MV-4-11 (cell line): ENCODE measurements at regions not wholly inside any gene's neighbourhood (a gene's known extent, or its start where the extent isn't known, plus 50 kb on each side); places are given as distances from the start of the nearest gene placed in this dataset.
A peak's percentile ranks its signal among the peaks of the same experiment; 100 is the strongest.

Experiments
- DNase-seq: peaks from one replicate; lab custom pipeline; 2025; lab: John Stamatoyannopoulos, UW

DNA sequence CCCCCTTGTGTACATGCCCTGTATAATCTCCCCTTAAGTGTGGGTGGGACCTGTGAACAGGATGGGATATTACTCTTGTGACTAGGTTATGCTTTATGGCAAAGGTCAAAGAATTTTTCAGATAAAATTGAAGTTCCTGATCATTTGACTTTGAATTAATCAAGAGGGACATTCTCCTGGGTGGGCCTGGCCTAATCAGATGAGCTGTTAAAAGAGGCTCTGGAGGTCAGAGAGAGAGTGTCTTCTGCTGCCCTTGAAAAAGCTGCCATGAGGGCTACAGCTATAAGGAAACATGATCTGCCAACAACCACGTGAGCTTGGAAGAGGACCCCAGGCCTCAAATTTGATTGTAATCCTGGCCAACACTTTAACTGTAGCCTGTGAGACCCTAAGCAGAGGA, 125.6 kb upstream of the CSF3R start:
- no peak for DNase-seq

- no peak for DNase-seq
Measured at GRCh38 chr1:36607263-36607651, 124.5 kb upstream of the CSF3R start.

DNA sequence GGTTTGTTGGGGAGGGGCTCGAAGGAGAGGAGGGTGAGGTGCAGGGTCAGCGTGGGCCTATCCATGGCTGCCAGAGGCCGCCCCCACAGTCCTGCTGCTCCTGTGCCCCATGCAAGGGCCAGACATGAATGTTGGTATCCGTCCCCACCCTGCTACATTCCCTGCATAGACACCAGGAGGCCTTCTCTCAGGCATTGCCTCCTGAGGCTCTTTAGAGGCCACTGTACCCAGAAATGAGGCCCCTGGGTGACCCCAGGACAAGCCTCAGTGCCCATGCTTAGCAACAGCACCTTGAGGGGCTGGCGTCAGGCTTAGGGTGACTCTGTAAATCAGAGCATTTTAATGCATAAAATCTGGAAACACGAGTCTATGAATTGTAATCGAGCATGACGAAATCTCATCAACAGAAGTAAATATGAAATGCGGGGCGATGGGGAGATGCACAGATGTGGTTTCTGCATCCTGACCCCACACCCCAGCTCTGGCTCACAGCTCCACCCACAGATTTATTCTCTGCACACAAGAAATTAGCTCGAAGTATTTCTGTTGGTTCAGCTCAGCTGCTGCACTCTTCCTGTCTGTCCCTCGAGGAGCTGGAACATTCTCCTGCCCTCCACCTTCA, 124.0 kb upstream of the CSF3R start:
- no peak for DNase-seq

GRCh38 chr1:36605942-36606640, 123.4 kb upstream of the CSF3R start:
- DNase-seq: no peak

- no peak for DNase-seq
Measured at GRCh38 chr1:36603461-36603860, 120.7 kb upstream of the CSF3R start.

- no peak for DNase-seq
Measured at GRCh38 chr1:36602184-36602583, 119.5 kb upstream of the CSF3R start.

GRCh38 chr1:36599828-36600227, 117.1 kb upstream of the CSF3R start:
- DNase-seq: peak; percentile 89

GRCh38 chr1:36597514-36597913, 114.8 kb upstream of the CSF3R start:
- DNase-seq: no peak

GRCh38 chr1:36595921-36596320, 113.2 kb upstream of the CSF3R start:
- DNase-seq: no peak

DNA sequence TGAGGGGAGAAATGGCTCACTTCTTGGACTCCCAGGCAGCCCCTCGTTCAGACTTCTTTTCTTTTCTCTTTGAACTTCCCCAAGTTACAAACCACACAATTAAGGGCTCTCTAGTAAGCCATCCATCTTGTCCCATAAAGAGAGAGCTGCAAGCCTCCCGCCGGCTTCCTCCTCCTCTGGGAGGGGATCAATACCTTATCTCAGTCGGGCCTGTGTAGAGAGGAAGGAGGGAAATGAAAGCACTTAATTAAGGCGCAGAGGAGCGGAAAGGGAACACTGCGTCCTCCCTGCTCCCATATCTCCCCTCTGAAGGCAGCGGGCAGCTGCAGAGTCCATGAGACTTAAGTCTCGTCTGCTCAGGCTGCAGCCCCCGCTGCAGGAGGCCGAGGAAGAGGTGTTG, 112.6 kb upstream of the CSF3R start:
- DNase-seq: peak; percentile 66

- no peak for DNase-seq
Measured at GRCh38 chr1:36594023-36594422, 111.3 kb upstream of the CSF3R start.

DNA sequence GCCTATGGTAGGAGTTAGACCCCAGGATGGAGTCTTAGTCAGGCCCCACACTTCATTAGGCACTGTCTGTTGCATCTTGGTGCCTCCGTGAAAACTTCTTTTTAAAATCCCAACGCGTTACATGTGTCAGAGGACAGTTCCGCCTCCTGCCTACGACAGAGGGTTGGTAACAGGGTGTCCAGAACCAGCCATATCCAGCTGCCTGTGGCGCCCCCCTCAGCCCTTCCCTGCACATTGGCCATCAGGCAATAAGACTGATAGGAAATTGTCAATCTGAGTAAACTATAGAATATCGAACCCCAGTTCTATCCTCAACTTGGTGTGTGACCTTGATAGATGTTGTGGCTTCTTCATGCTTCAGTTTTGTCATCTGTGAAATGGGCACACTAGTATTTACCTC, 108.6 kb upstream of the CSF3R start:
- DNase-seq: no peak

DNA sequence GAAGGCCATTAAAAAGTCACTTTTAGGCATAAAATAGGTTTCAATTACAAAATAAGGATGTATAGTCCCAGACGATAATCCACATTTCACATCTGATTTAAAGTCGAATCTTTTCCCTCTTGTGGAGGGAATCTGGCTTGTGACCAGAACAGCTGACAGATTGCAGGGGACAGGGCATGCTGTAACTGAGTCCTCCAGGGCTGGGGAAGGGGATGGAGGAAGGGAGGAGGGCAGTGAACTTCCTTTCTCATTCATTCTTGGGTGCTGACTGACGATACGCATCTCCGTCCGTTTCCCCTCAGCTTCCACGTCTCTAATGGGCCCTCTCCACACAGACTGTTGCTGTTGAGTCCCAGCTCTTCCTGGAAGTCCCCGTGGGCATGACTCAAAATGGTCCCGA, 108.1 kb upstream of the CSF3R start:
- DNase-seq: no peak

DNA sequence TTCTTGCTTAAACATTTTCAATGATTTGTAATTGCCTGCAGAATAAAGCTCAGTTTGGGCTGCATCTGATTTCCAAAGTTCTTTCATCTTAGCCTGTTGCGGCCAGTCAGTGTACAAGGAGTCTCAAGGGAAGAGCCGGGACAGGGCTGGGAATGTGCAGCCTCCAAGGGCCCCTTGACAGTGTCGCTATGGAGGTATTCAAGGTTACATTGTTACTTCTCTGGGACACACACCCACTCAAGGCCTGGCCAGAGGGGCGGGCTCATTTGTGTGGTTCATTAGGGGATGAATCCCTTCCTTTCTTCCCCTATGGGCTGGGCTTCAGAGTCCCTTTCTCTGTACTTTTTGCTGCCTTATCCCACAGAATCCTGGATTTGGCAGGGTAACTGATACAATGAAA, 107.6 kb upstream of the CSF3R start:
- DNase-seq: no peak

DNA sequence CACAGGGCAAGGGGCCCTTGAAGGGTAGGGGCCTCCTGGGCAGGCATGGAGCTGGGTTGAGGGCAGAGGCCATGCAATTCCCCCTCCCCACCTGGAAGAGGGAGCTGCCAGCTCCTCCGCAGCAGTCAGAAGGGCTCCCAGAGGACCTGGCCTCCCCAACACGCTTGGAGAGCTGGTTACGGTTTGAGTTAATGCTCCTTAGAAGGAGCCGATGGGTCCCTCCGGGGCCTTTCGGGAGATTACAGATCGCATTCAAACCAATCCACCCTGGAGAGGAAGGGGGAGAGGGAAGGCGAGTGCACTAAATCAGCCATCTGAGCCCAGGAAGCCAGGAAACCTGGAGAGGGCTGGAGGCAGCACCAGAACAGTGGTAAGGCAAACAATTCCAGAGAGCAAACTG, 106.3 kb upstream of the CSF3R start:
- DNase-seq: no peak

- DNase-seq: no peak
Measured at GRCh38 chr1:36585569-36586548, 103.1 kb upstream of the CSF3R start.

DNA sequence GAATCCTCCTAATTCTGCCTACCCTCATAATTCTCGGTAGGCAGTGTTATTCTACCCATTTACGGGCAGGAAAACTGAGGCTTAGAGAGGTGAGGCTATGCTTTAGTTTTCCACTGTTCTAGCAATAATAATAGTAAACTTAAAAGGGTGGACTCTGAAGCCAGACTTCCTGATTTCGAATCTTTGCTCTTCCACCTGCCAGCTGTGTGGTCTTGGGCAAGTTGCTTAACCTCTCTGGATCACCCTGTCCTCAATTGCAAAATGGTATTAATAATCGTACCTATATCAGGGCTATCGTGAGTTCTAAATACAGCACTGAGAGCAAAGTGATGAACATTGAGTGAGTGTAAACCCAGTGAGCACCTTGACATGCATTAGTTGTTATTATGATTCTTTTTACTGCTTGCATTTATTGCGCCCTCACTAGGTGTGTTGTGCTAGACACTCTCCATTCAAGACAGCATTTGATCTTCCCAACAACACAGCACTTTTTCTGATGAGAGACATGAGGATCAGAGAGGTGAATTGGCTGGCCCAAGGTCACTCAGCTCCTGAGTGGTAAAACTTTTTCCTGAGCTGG, 102.3 kb upstream of the CSF3R start:
- DNase-seq: no peak

- DNase-seq: no peak
Measured at GRCh38 chr1:36583980-36584782, 101.5 kb upstream of the CSF3R start.

- DNase-seq: no peak
Measured at GRCh38 chr1:36583080-36583479, 100.4 kb upstream of the CSF3R start.

DNA sequence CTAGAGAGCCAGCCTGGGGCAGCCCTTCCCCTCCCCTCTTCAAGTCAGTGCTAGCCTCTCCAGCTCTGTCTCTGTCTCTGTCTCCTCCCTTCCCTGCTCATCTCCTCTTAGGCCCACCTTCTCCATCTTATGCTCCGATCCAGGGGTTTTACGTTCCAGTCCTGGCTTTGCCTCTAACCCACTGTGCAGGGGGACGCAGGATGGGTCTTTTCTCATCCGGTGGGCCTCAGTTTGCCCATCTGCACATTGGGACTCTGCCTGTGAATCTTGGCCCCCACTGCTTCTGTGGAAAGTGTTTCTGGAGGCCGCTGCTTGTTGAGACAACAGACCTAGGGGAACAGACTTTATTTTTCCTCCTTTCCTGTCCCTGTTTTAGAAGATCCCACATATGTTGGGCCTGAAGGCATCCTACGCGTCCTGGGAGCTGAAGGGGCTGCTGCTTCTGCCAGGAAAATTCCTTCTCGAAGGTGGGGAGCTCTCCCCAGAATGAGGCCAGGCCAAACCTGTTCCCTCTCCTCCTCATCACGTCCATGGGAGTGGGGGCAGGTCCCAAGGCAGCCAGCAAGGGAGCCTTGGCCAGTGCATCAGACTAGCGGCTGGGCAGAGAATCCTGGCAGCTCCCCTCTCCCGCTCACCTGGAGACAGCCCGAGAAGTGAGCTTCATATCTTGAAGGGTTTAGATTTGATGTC, 99.5 kb upstream of the CSF3R start:
- DNase-seq: no peak

DNA sequence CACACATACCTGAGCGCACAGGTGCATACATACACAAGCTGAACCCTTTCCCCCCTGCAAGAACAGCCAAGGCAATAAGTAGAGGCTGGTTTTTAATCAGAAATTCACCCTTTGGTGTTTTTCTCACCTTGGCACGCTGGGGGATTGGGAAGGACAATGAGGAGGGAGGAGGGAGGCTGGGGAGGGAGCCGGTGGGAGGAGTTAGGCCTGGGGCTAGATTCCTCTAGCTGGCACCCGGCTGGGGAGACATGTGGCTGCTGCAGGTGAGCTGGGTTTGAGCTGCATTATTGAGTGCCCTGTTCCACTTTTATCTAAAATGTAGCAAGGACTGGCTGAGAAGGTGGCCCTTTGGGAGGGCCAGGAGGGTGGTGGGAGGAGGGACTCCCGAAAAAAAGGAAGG, 97.8 kb upstream of the CSF3R start:
- DNase-seq: no peak
